GM19395 (cell line): ENCODE measurements at regions not wholly inside any gene's neighbourhood (a gene's known extent, or its start where the extent isn't known, plus 50 kb on each side); places are given as distances from the start of the nearest gene placed in this dataset.

ENCODE experiments used
- ATAC-seq: cut with Tn5 transposase; IDR thresholded peaks from one replicate; pipeline ENCODE4 v1.9.1; 2021; ENCODE audit warnings: mild to moderate bottlenecking, moderate library complexity; ENCODE audit not compliant: unreplicated experiment

- no peak for ATAC-seq
Observed at GRCh38 chr12:31783996-31784645, 55.3 kb upstream of the AMN1 start.

- ATAC-seq: no peak
Observed at GRCh38 chr12:31783556-31783955, 54.7 kb upstream of the AMN1 start.

GRCh38 chr12:31781894-31782540, 53.2 kb upstream of the AMN1 start:
- no peak for ATAC-seq

- no peak for ATAC-seq
Observed at GRCh38 chr12:31780096-31780495, 51.3 kb upstream of the AMN1 start.

GRCh38 chr12:31778687-31779086, 49.9 kb upstream of the AMN1 start:
- ATAC-seq: no peak
